Stimulated activated CD4-positive, alpha-beta T cell treated with anti-CD3 and anti-CD28 coated beads, Interleukin-2, amount 100 ng/mL, for 48 hours (primary cell): ENCODE measurements at regions not wholly inside any gene's neighbourhood (a gene's known extent, or its start where the extent isn't known, plus 50 kb on each side); places are given as distances from the start of the nearest gene placed in this dataset.

Experiments
- DNase-seq, 2 donors: peaks; one replicate each; pipeline ENCODE4 v3.0.0-alpha.2; 2020

GRCh38 chr5:133905424-133905823 lies 63.0 kb downstream of the C5orf15 start:
- DNase-seq, result no peak

GRCh38 chr5:133904641-133905040 lies 63.8 kb downstream of the C5orf15 start:
- no peak for DNase-seq

GRCh38 chr5:133902511-133903118 lies 65.8 kb downstream of the C5orf15 start:
- DNase-seq, result no peak

- DNase-seq, result no peak
Observed at GRCh38 chr5:133900534-133901270, 67.7 kb downstream of the C5orf15 start.

GRCh38 chr5:133899506-133899905 lies 68.9 kb downstream of the C5orf15 start:
- no peak for DNase-seq

GRCh38 chr5:133898440-133898839 lies 70.0 kb downstream of the C5orf15 start:
- DNase-seq, result no peak

GRCh38 chr5:133897431-133897830 lies 71.0 kb downstream of the C5orf15 start:
- no peak for DNase-seq

- DNase-seq, result no peak
Observed at GRCh38 chr5:133896873-133897272, 71.6 kb downstream of the C5orf15 start.

DNA sequence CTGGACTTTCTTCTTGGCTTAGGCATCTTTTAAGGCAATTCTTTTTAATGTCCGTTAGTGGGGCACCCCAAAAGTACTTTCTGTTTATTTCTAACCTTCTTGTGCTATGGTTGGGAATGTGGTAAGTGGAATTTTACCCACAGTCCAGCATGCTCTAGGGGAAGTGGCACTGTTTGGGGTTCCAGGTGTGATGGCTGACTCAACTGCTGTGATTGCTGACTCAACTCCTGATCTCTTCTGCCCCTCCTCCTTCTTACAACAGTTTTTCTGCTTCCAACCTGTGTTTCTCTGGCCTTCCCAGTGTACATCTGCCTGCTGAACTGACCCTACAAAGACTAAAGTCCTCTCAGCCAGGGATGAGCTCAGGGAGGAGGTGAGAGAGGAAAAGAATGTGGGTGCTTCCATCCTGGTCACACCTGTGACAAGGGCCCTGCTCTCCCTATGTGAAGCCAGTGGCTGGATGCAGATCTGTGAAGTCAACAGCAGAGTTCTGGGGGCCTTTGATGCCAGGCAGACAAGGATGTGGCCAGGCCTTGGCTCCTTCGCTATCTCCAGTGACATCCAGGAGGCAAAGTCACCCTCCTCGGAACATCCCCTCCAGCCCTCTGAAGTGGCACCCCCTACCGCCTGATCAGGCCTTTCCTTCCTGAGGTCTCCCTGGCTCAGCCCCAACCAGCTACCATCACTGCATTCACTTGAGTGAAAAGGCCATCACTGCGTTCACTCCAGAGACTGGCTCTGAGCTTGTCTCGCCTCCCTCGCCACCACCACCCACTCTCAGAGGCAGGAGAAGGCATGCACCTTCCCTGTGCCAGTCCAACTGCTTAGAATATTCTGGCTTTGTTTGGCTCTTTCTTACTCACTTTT lies 72.2 kb downstream of the C5orf15 start:
- DNase-seq, result no peak

- no peak for DNase-seq
Observed at GRCh38 chr5:133894143-133894542, 74.3 kb downstream of the C5orf15 start.

GRCh38 chr5:133892774-133893173 lies 75.7 kb downstream of the C5orf15 start:
- DNase-seq, result no peak

DNA sequence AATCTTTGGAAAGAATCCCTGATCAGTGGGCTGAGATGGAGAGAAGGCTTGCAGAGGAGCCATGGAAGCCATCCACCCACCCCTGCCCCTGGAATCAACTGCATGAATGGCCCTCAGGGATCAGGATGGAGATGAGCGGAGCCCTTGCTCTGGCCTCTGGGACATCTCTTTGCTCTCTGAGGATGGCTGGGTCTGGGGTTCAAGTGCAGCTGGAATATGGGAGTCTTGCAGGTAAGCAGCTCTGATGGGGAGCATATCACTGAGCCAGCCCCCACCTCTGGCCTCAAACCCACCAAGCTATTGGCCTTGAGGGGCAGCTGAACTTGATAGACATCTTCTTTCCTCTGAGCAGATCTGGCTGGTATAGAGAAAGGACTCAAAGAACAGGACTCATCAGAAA lies 76.1 kb downstream of the C5orf15 start:
- DNase-seq, result no peak

- no peak for DNase-seq
Observed at GRCh38 chr5:133891390-133891789, 77.0 kb downstream of the C5orf15 start.

DNA sequence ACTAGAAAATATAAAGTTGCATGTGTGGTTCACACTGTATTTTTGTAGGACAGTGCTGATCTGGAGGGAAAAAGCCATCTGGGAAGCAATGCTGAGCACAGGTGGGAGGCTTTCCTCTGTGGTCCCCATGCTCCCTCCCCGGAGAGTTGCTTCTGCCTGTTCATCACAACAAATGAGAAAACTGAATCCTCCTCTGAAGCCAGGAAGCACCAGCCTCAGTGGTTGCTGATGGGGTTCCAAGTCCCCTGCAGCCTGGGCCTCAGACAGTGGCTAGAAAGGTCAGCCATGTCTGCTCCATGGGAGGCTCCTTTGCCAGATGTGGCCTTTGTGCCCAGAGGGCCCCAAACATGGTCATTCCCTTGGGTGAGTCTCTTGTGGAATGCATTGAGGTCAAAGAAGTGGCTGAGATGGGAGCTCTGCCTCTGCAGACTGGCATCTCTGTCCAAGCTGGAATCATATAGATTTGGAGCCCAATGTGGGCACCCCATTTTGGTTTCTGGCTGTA lies 77.6 kb downstream of the C5orf15 start:
- no peak for DNase-seq

- DNase-seq, result no peak
Observed at GRCh38 chr5:133890314-133890713, 78.1 kb downstream of the C5orf15 start.

DNA sequence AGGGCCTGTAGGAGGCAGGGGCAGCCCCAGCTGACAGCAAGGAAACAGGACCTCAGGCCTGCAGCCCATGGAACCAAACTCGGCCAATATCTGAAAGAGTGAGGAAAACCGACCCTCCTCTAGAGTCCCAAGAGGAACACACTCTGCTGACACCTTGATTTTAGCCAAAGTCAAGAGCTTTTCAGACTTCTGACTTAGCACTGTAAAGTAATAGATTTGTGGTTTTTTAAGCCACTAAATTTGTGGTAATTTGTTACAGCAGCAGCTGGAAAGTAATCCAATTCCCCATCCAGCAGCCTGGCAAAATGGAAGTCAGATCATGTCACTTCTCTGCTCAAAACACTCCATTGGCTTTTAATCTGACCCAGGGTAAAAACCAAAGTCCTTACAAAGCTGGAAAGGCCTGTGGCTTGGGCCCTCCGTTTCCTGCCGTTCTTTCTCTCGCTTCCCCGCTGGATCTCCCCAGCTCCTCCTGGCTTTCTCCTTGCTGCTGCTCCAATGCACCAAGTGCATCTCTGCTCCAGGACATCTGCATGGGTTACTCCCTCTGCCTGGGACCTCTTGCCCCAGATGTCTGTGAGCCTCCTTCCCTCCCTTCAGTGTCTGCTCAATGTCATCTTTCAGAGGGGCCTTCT lies 79.0 kb downstream of the C5orf15 start:
- no peak for DNase-seq

GRCh38 chr5:133888625-133888991 lies 79.8 kb downstream of the C5orf15 start:
- DNase-seq, result no peak

- no peak for DNase-seq
Observed at GRCh38 chr5:133885566-133885965, 82.9 kb downstream of the C5orf15 start.

- DNase-seq, result no peak
Observed at GRCh38 chr5:133884569-133885311, 83.7 kb downstream of the C5orf15 start.

DNA sequence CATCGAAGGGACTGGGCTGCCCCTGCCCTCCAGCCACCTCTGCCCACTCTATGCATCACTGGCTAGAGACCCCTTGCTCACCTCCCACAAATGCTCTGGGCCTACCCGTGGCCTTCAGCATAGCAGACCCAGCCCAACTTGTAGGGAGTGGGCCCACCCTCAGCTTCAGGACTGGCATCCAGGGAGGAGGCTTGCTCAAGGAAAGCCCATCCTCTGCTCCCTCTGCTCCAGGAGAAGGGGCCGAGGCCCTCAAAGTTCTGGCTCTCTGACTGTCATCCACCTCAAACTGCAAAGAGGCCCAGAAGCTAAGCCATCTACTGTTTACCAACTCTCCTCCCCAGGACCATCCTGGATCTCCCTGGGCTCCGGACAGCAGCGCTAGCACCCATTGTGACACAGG lies 84.5 kb downstream of the C5orf15 start:
- no peak for DNase-seq

DNA sequence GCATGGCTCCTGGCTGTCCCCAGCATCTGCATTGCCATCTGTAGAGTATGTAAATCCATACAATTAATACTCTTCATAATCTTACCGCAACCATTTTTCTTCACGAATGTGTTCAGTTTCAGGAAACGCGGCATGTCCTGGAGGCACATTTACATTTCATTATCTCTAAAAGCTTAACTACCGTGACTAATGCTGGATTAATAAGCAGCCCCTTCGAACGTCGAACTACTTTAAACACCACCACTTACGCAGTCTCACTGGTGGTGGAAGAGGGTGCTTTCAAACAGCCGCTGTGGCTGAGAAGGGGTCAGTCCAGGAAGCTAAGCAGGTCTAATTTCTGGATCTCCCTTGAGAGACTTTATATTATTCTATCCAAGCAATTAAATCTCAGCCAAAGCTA lies 85.6 kb downstream of the C5orf15 start:
- no peak for DNase-seq

DNA sequence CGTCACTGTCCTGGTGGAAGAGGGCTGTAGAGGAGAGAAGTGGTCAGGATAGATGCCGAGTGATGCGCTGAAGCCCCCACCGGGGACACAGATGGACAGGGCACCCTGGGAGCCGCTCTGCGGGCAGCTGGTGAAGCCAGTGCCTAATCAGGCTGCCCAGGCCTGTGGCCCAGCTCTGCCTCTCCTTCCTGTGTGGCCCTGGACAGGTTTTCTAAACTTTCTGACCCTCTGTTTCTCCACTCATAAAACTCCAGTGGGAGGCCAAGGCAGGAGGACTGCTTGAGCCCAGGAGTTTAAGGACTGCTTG lies 86.1 kb downstream of the C5orf15 start:
- DNase-seq, result no peak
